GM12878 (cell line): ENCODE measurements at regions not wholly inside any gene's neighbourhood (a gene's known extent, or its start where the extent isn't known, plus 50 kb on each side); places are given as distances from the start of the nearest gene placed in this dataset.

ENCODE experiments used
- ATAC-seq: fragments of 200-7000 bp; cut with Tn5 transposase; 3 replicates; pipeline ENCODE4 v1.9.1; 2020; ENCODE audit warnings: mild to moderate bottlenecking, moderate library complexity
- BruUV-seq: library from RNA; stranded (reverse); fragments of 400-500 nt; replicated peaks from 2 replicates; lab custom pipeline; 2021; lab: Mats Ljungman, UMichigan
- CTCF ChIA-PET: fragments of 300-600 bp; sonication (Branson Sonifier 250); formaldehyde crosslinking; extraction: SDS; loops from one replicate; lab custom pipeline; 2021; ENCODE audit warnings: inconsistent platforms; lab: Yijun Ruan, JAX
- POLR2A ChIA-PET: fragments of 350-600 bp; formaldehyde crosslinking; extraction: SDS; loops from one replicate; lab custom pipeline; 2021; ENCODE audit warnings: inconsistent platforms; lab: Charles Lee
- RAD21 ChIA-PET: fragments of 300-600 bp; sonication (Branson Sonifier 250); formaldehyde crosslinking; loops from one replicate; lab custom pipeline; 2023; ENCODE audit warnings: antibody characterized with exemption; ENCODE audit not compliant: unreplicated experiment; lab: Charles Lee
- SMC1A ChIA-PET: fragments of 300-600 bp; sonication (Branson Sonifier 250); formaldehyde crosslinking; loops from one replicate; lab custom pipeline; 2023; ENCODE audit not compliant: unreplicated experiment, uncharacterized antibody; lab: Charles Lee
- DNase-seq: peaks from one replicate; pipeline ENCODE4 v3.0.0-alpha.2; 2011; ENCODE audit warnings: low read depth, low spot score
- FAIRE-seq: peaks from 3 replicates; lab custom pipeline; 2011; peaks lifted over from hg19 to GRCh38; lab: Jason Lieb, UNC
- H2AFZ ChIP-seq: 2 replicates; pipeline ENCODE4 v1.6.0; 2011; ENCODE audit warnings: low read depth, low read length, control low read depth; ENCODE audit not compliant: control insufficient read depth
- H3K27ac ChIP-seq: 2 replicates; pipeline ENCODE4 v1.5.1; 2011; ENCODE audit warnings: control low read depth; ENCODE audit not compliant: control insufficient read depth, insufficient read depth
- H3K27me3 ChIP-seq, 2 experiments: replicated peaks in 1 of 2; 2 replicates each; pipeline versions ENCODE4 v1.6.0 to v1.6.1; 2011; ENCODE audit warnings: low read length in 1 of 2; ENCODE audit not compliant: control insufficient read depth in 2 of 2, insufficient read depth in 2 of 2
- H3K36me3 ChIP-seq, 2 experiments: 2 replicates each; pipeline ENCODE4 v1.5.1; 2011; ENCODE audit warnings: low read length in 1 of 2; ENCODE audit not compliant: control insufficient read depth in 2 of 2, insufficient read depth in 2 of 2
- H3K4me1 ChIP-seq: 2 replicates; pipeline ENCODE4 v1.6.1; 2011; ENCODE audit warnings: mild to moderate bottlenecking, low read length, moderate library complexity, mixed read lengths; ENCODE audit not compliant: control insufficient read depth, insufficient read depth
- H3K4me2 ChIP-seq: 2 replicates; pipeline ENCODE4 v1.6.0; 2011; ENCODE audit warnings: control low read depth; ENCODE audit not compliant: control insufficient read depth, insufficient read depth
- H3K4me3 ChIP-seq: fragments of 200-600 bp; sonication (generic); 2 replicates; pipeline ENCODE4 v1.5.1; 2016
- H3K79me2 ChIP-seq: 2 replicates; pipeline ENCODE4 v1.6.0; 2011; ENCODE audit warnings: low read length; ENCODE audit not compliant: control insufficient read depth, insufficient read depth
- H3K9ac ChIP-seq: 2 replicates; pipeline ENCODE4 v1.8.0; 2011; ENCODE audit warnings: low read length, control low read depth, mixed read lengths; ENCODE audit not compliant: control insufficient read depth, insufficient read depth
- H3K9me3 ChIP-seq: replicated peaks from 3 replicates; pipeline ENCODE4 v1.5.1; 2011; ENCODE audit warnings: mild to moderate bottlenecking, low read length; ENCODE audit not compliant: control insufficient read depth, insufficient read depth
- H4K20me1 ChIP-seq: 2 replicates; pipeline ENCODE4 v1.6.0; 2011; ENCODE audit not compliant: control insufficient read depth, insufficient read depth
- CREB1 ChIP-seq: IDR thresholded peaks from 2 replicates; pipeline ENCODE4 v1.6.1; 2012; ENCODE audit warnings: low read depth, mild to moderate bottlenecking, inconsistent platforms
- ELK1 ChIP-seq: IDR thresholded peaks from 2 replicates; pipeline ENCODE4 v1.6.1; 2012; ENCODE audit warnings: low read depth, low read length, improper control_type of control experiment
- ESRRA ChIP-seq: IDR thresholded peaks from 2 replicates; pipeline ENCODE4 v1.6.1; 2012; ENCODE audit warnings: mild to moderate bottlenecking, low read length, improper control_type of control experiment
- IKZF2 ChIP-seq, 2 experiments: fragments of 450-650 bp; IDR thresholded peaks; 2 replicates each; pipeline ENCODE4 v1.6.1; 2017; ENCODE audit warnings: mild to moderate bottlenecking in 2 of 2, moderate library complexity in 2 of 2
- MEF2B ChIP-seq: fragments of 450-650 bp; IDR thresholded peaks from 2 replicates; pipeline ENCODE4 v1.6.1; 2018; ENCODE audit warnings: mild to moderate bottlenecking, moderate library complexity; ENCODE audit not compliant: partially characterized antibody, poor library complexity, severe bottlenecking
- ZBED1 ChIP-seq: IDR thresholded peaks from 2 replicates; pipeline ENCODE4 v1.6.1; 2016; ENCODE audit warnings: borderline replicate concordance
- ZBTB33 ChIP-seq: fragments of 450-650 bp; IDR thresholded peaks from 2 replicates; pipeline ENCODE4 v1.6.1; 2017; ENCODE audit warnings: mild to moderate bottlenecking
- ZNF622 ChIP-seq: fragments of 450-650 bp; IDR thresholded peaks from 2 replicates; pipeline ENCODE4 v1.6.1; 2017; ENCODE audit warnings: mild to moderate bottlenecking, inconsistent platforms
- WGBS: methylation state at CpG from one replicate; pipeline ENCODE4 v1.1.6; 2016; ENCODE audit warnings: low lambda C conversion rate; ENCODE audit not compliant: insufficient replicate concordance, insufficient coverage; ENCODE audit errors: missing lambda C conversion rate; 5-methylcytosine and 5-hydroxymethylcytosine counted together
- in situ Hi-C: fragments of 300-500 bp; cut with MboI; formaldehyde crosslinking; loops from 9 replicates; pipeline ENCODE4 v1.14.3; 2018; ENCODE audit warnings: mixed read lengths
- intact Hi-C: fragments of 100-400 bp; cut with micrococcal nuclease; formaldehyde crosslinking; loops from one replicate; pipeline ENCODE4 v1.14.2; 2022; ENCODE audit not compliant: unreplicated experiment

GRCh38 chr7:127487381-127487780 is 94.9 kb upstream of the ZNF800 start:
- no peak overlapping the region for H3K9ac ChIP-seq
- ChIA-PET SMC1A (no interaction called here), POLR2A (no interaction called here), CTCF (no interaction called here), RAD21 (no interaction called here)
- H3K36me3 ChIP-seq: no peaks in the 10 kb centered on the region
- intact Hi-C loops (no loop called here), in situ Hi-C loops (no loop called here)
- no peak overlapping the region for H3K4me3 ChIP-seq
- TF ChIP-seq ESRRA (no peak), ZNF622 (no peak), ZBED1 (no peak), MEF2B (no peak), IKZF2 (IDR thresholded peaks at IDR 0.05) (no peak), ELK1 (no peak), ZBTB33 (no peak), CREB1 (no peak)
- H3K4me2 ChIP-seq: no peak overlapping the region
- no peaks in the 10 kb centered on the region for H4K20me1 ChIP-seq
- 43% methylated on average over 3 of the region's 3 CpGs for WGBS
- no peaks in the 10 kb centered on the region for H3K27me3 ChIP-seq
- no peaks in the 10 kb centered on the region for H3K4me1 ChIP-seq
- no peak overlapping the region for H2AFZ ChIP-seq
- H3K9me3 ChIP-seq: no peaks in the 10 kb centered on the region
- no peak overlapping the region for H3K27ac ChIP-seq
- no TSS peak for BruUV-seq
- no peaks in the 10 kb centered on the region for H3K79me2 ChIP-seq
- FAIRE-seq: no peak
- ATAC-seq: no peak
- no peak for DNase-seq
